ENCODE measurements at regions not wholly inside any gene's neighbourhood (a gene's known extent, or its start where the extent isn't known, plus 50 kb on each side); places are given as distances from the start of the nearest gene placed in this dataset.

GRCh38 chr2:38220164-38220563, 144.2 kb upstream of the CYP1B1 start:
- dilution Hi-C loops (cut with HindIII; ENCODE audit: low sequenced_read_pairs, unreplicated experiment) (no loop called here), in situ Hi-C loops (cut with MboI; ENCODE audit: low sequenced_read_pairs) (no loop called here), intact Hi-C loops (cut with micrococcal nuclease) (no loop called here)
- CTCF ChIA-PET, result no interaction called here
- POLR2A ChIA-PET (ENCODE audit: unreplicated experiment), result no interaction called here
- Histone ChIP-seq H2BK20ac (ENCODE audit: low read depth, low read length) (no peak overlapping the region), H4K20me1 (ENCODE audit: insufficient read depth, low read length) (no peaks in the 10 kb centered on the region), H4K91ac (ENCODE audit: insufficient read depth, low read depth, low read length) (no peak overlapping the region), H3K23ac (ENCODE audit: low read depth, low read length) (no peak overlapping the region), H3K27ac (ENCODE audit: insufficient read depth, low read length) (no peak overlapping the region), H4K8ac (ENCODE audit: low read depth in 2 of 2, low read length in 2 of 2) (no peak overlapping the region), H3K4me3 (ENCODE audit: insufficient read depth, low read depth, low read length) (no peak overlapping the region), H3K9me1 (ENCODE audit: insufficient read depth, low read length) (no peaks in the 10 kb centered on the region), H3K9me3 (ENCODE audit: control insufficient read depth, insufficient read depth, low read length) (0 out of 2 replicates have a peak, but pooled peaks cover 1% of the 10 kb centered on the region), H4K5ac (ENCODE audit: low read depth, low read length) (no peak overlapping the region), H2AK5ac (ENCODE audit: low read depth, low read length) (no peak overlapping the region), H3K79me1 (ENCODE audit: low read depth in 1 of 2, low read length in 2 of 2) (no peaks in the 10 kb centered on the region), H2BK5ac (ENCODE audit: low read depth, low read length, poor library complexity, severe bottlenecking) (no peak overlapping the region), H3K14ac (replicated peaks; ENCODE audit: low read depth, low read length) (no peak overlapping the region), H3K4ac (ENCODE audit: low read depth, low read length) (no peak overlapping the region), H3K4me1 (ENCODE audit: control insufficient read depth, insufficient read depth, low read length) (no peaks in the 10 kb centered on the region), H2BK120ac (ENCODE audit: low read depth, low read length) (no peak overlapping the region), H2AFZ (replicated peaks; ENCODE audit: low read length, poor library complexity) (no peak overlapping the region), H3K36me3 (ENCODE audit: control insufficient read depth, insufficient read depth, low read length) (no peaks in the 10 kb centered on the region), H3K4me2 (ENCODE audit: low read depth, low read length) (no peak overlapping the region), H3K27me3 (ENCODE audit: control insufficient read depth, insufficient read depth, low read length) (peaks cover 26% of the 10 kb centered on the region), H3K18ac (ENCODE audit: low read depth, low read length) (no peak overlapping the region), H2AK9ac (replicated peaks; ENCODE audit: low read depth, low read length, poor library complexity) (no peak overlapping the region), H3K56ac (ENCODE audit: extremely low read depth, insufficient read depth, low read length) (no peak overlapping the region), H3K9ac (ENCODE audit: low read depth, low read length) (no peak overlapping the region), H2BK15ac (ENCODE audit: low read depth, low read length) (no peak overlapping the region)
- no peak for ATAC-seq (ENCODE audit: low read depth)
- no peak for TF ChIP-seq CHD1 (IDR thresholded peaks at IDR 0.05; ENCODE audit: low read depth, low read length)
- no peak for TF ChIP-seq BHLHE40 (IDR thresholded peaks at IDR 0.05; ENCODE audit: low read depth, low read length)
- no peak for TF ChIP-seq ELK1 (IDR thresholded peaks at IDR 0.05; ENCODE audit: borderline replicate concordance, low read depth, low read length)
- no peak for TF ChIP-seq SMC3 (IDR thresholded peaks at IDR 0.05; ENCODE audit: low read depth, low read length)
- TF ChIP-seq CTCF (conservative IDR thresholded peaks at IDR 0.05; ENCODE audit: low read depth, low read length), result no peak
- no peak for TF ChIP-seq RAD21 (IDR thresholded peaks at IDR 0.05; ENCODE audit: low read length)
- no peak for TF ChIP-seq MAFK (IDR thresholded peaks at IDR 0.05; ENCODE audit: low read depth, low read length)
- no peak for TF ChIP-seq MXI1 (IDR thresholded peaks at IDR 0.05; ENCODE audit: borderline replicate concordance, low read depth, low read length)
- TF ChIP-seq POLR2A (IDR thresholded peaks at IDR 0.05; ENCODE audit: low read depth, low read length), result no peak
- no peak for TF ChIP-seq MAZ (IDR thresholded peaks at IDR 0.05; ENCODE audit: borderline replicate concordance, low read depth, low read length)
- no peak for TF ChIP-seq RCOR1 (IDR thresholded peaks at IDR 0.05; ENCODE audit: insufficient replicate concordance, low read length)
- no peak for TF ChIP-seq FOS (IDR thresholded peaks at IDR 0.05; ENCODE audit: low read depth, low read length)
- TF ChIP-seq USF2 (IDR thresholded peaks at IDR 0.05; ENCODE audit: low read depth, low read length), result no peak
- no peak for TF ChIP-seq NFE2L2 (IDR thresholded peaks at IDR 0.05; ENCODE audit: low read depth, low read length)
- TF ChIP-seq CEBPB (IDR thresholded peaks at IDR 0.05; ENCODE audit: low read depth, low read length), result no peak
- TF ChIP-seq RFX5 (IDR thresholded peaks at IDR 0.05; ENCODE audit: low read depth, low read length), result no peak
- DNase-seq, result no peak
- WGBS, 2 experiments (ENCODE audit: extremely low coverage in 2 of 2, insufficient read length in 1 of 2), result 83% methylated on average over 2 of the region's 3 CpGs; no CpG with 5 or more reads in 1 of the 2 experiments
- no TSS peak for BruUV-seq (replicated peaks)
